PC-3 (cell line): ENCODE measurements at regions not wholly inside any gene's neighbourhood (a gene's known extent, or its start where the extent isn't known, plus 50 kb on each side); places are given as distances from the start of the nearest gene placed in this dataset.

Source experiments
- ATAC-seq: fragments of 200-7000 bp; cut with Tn5 transposase; 2 replicates; pipeline ENCODE4 v1.9.1; 2020; ENCODE audit warnings: mild to moderate bottlenecking, moderate library complexity
- BruUV-seq: library from RNA; stranded (reverse); fragments of 400-500 nt; replicated peaks from 2 replicates; lab custom pipeline; 2021; lab: Mats Ljungman, UMichigan
- CTCF ChIA-PET: fragments of 300-600 bp; sonication (Branson Sonifier 250); formaldehyde crosslinking; loops from one replicate; lab custom pipeline; 2022; ENCODE audit warnings: antibody characterized with exemption; lab: Charles Lee
- POLR2A ChIA-PET: fragments of 300-600 bp; sonication (Branson Sonifier 250); formaldehyde crosslinking; loops from one replicate; lab custom pipeline; 2022; ENCODE audit warnings: antibody characterized with exemption; ENCODE audit not compliant: unreplicated experiment; lab: Charles Lee
- DNase-seq: peaks from one replicate; pipeline ENCODE4 v3.0.0-alpha.2; 2015
- H2AFZ ChIP-seq: fragments of 300-600 bp; sonication (generic); 2 replicates; pipeline ENCODE4 v1.6.0; 2016; ENCODE audit warnings: antibody characterized with exemption, low read length
- H3F3A ChIP-seq: fragments of 300-600 bp; sonication (generic); one replicate; pipeline ENCODE4 v1.6.0; 2017; ENCODE audit warnings: antibody characterized with exemption, low read length, control low read depth, mild to moderate bottlenecking; ENCODE audit not compliant: unreplicated experiment
- H3K27ac ChIP-seq: fragments of 300-600 bp; sonication (generic); 2 replicates; pipeline ENCODE4 v1.5.1; 2016; ENCODE audit warnings: mild to moderate bottlenecking, low read length
- H3K27me3 ChIP-seq: fragments of 300-600 bp; sonication (generic); 2 replicates; pipeline ENCODE4 v1.6.1; 2016; ENCODE audit warnings: low read length, mixed read lengths
- H3K36me3 ChIP-seq: fragments of 300-600 bp; sonication (generic); 2 replicates; pipeline ENCODE4 v1.6.1; 2016; ENCODE audit warnings: low read depth, mixed run types, low read length, mixed read lengths
- H3K4me1 ChIP-seq: fragments of 300-600 bp; sonication (generic); 2 replicates; pipeline ENCODE4 v1.5.1; 2016; ENCODE audit warnings: low read length; ENCODE audit not compliant: insufficient read depth
- H3K4me2 ChIP-seq: fragments of 300-600 bp; sonication (generic); 2 replicates; pipeline ENCODE4 v1.6.0; 2016; ENCODE audit warnings: low read length
- H3K4me3 ChIP-seq: fragments of 300-600 bp; sonication (generic); 2 replicates; pipeline ENCODE4 v1.5.1; 2016; ENCODE audit warnings: mild to moderate bottlenecking, low read length, mixed read lengths
- H3K79me2 ChIP-seq: fragments of 300-600 bp; sonication (generic); 2 replicates; pipeline ENCODE4 v1.6.1; 2017; ENCODE audit warnings: low read length, mixed read lengths
- H3K9ac ChIP-seq: fragments of 300-600 bp; sonication (generic); 2 replicates; pipeline ENCODE4 v1.6.0; 2016; ENCODE audit warnings: mild to moderate bottlenecking, low read length
- H3K9me2 ChIP-seq: fragments of 300-600 bp; sonication (generic); replicated peaks from 2 replicates; pipeline ENCODE4 v1.6.1; 2016; ENCODE audit warnings: mixed run types, low read length, mixed read lengths
- H3K9me3 ChIP-seq: fragments of 300-600 bp; sonication (generic); 2 replicates; pipeline ENCODE4 v1.6.1; 2016; ENCODE audit warnings: low read length, mixed read lengths
- H4K20me1 ChIP-seq: fragments of 300-600 bp; sonication (generic); 2 replicates; pipeline ENCODE4 v1.6.1; 2016; ENCODE audit warnings: low read length, mixed read lengths
- CTCF ChIP-seq: fragments of 300-600 bp; sonication (generic); conservative IDR thresholded peaks from 2 replicates; pipeline ENCODE4 v1.5.1; 2017; ENCODE audit warnings: antibody characterized with exemption, low read depth, mild to moderate bottlenecking, low read length
- EZH2 ChIP-seq: fragments of 300-600 bp; sonication (generic); IDR thresholded peaks from one replicate; pipeline ENCODE4 v1.6.1; 2017; ENCODE audit warnings: antibody characterized with exemption, mild to moderate bottlenecking, low read length; ENCODE audit not compliant: unreplicated experiment
- EZH2phosphoT487 ChIP-seq: fragments of 300-600 bp; sonication (generic); IDR thresholded peaks from 2 replicates; pipeline ENCODE4 v1.6.1; 2018; ENCODE audit warnings: mild to moderate bottlenecking, antibody characterized with exemption, low read length, borderline replicate concordance
- intact Hi-C: fragments of 100-400 bp; cut with micrococcal nuclease; formaldehyde crosslinking; loops from 2 replicates; pipeline ENCODE4 v1.9.0; 2023

- Histone ChIP-seq H3K27me3 (no peaks in the 10 kb centered on the region), H3K27ac (no peak overlapping the region), H4K20me1 (no peaks in the 10 kb centered on the region), H2AFZ (no peak overlapping the region), H3F3A (no peaks in the 10 kb centered on the region), H3K4me1 (peaks cover 12% of the 10 kb centered on the region), H3K4me3 (no peak overlapping the region), H3K36me3 (no peaks in the 10 kb centered on the region), H3K9ac (no peak overlapping the region), H3K4me2 (no peak overlapping the region), H3K9me2 (no peaks in the 10 kb centered on the region), H3K9me3 (no peaks in the 10 kb centered on the region), H3K79me2 (no peaks in the 10 kb centered on the region)
- ATAC-seq (no peak), DNase-seq (no peak)
- no peak for TF ChIP-seq EZH2
- no peak for TF ChIP-seq CTCF
- TF ChIP-seq EZH2phosphoT487, result no peak
- no TSS peak for BruUV-seq
- ChIA-PET CTCF (no interaction called here), POLR2A (no interaction called here)
- intact Hi-C loops, result no loop called here
Observed at GRCh38 chr13:46968450-46968849, 71.6 kb upstream of the HTR2A start.

GRCh38 chr13:46964789-46965527, 68.1 kb upstream of the HTR2A start:
- no peaks in the 10 kb centered on the region for H3K79me2 ChIP-seq
- H2AFZ ChIP-seq, result no peak overlapping the region
- no peak for TF ChIP-seq EZH2phosphoT487
- TF ChIP-seq CTCF, result no peak
- ChIA-PET CTCF (no interaction called here), POLR2A (no interaction called here)
- peak overlapping the region; percentile 52 for H3K27ac ChIP-seq
- no peaks in the 10 kb centered on the region for H3F3A ChIP-seq
- H3K4me1 ChIP-seq, result peaks cover 28% of the 10 kb centered on the region
- DNase-seq, result peak; percentile 48
- BruUV-seq, result no TSS peak
- intact Hi-C loops, result no loop called here
- ATAC-seq, result peak; percentile 51
- no peaks in the 10 kb centered on the region for H3K9me2 ChIP-seq
- no peaks in the 10 kb centered on the region for H3K36me3 ChIP-seq
- 0 out of 2 replicates have a peak overlapping the region, but pooled peaks have one; percentile 0 for H3K4me2 ChIP-seq
- no peaks in the 10 kb centered on the region for H4K20me1 ChIP-seq
- H3K9ac ChIP-seq, result no peak overlapping the region
- no peaks in the 10 kb centered on the region for H3K9me3 ChIP-seq
- no peaks in the 10 kb centered on the region for H3K27me3 ChIP-seq
- H3K4me3 ChIP-seq, result no peak overlapping the region

DNA sequence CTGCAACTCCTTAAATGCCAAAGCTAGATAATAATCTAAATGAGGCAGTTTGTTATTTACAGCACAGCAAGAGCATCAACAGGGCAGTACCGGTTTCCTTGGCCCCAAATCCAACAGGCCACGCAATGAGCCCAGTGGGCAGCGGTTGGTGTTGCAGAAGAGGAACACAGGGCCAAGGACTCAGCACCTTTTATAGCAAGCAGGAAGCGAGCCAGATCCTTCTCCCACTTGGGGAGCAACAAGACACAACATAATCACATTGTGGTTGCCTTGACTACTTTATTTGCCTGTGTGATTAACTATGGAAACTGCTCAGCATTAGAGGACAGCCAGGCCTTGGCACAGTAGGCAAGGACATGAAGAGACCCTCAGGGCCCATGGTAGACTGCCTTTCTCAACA, 67.1 kb upstream of the HTR2A start:
- no peak overlapping the region for H3K27ac ChIP-seq
- no peak overlapping the region for H3K9ac ChIP-seq
- H3K4me1 ChIP-seq, result peaks cover 28% of the 10 kb centered on the region
- no peaks in the 10 kb centered on the region for H3K9me2 ChIP-seq
- H2AFZ ChIP-seq, result no peak overlapping the region
- no TSS peak for BruUV-seq
- ChIA-PET POLR2A (no interaction called here), CTCF (no interaction called here)
- no peaks in the 10 kb centered on the region for H4K20me1 ChIP-seq
- TF ChIP-seq CTCF, result no peak
- no peak for TF ChIP-seq EZH2
- no peak for TF ChIP-seq EZH2phosphoT487
- H3K27me3 ChIP-seq, result no peaks in the 10 kb centered on the region
- no peak overlapping the region for H3K4me2 ChIP-seq
- no peaks in the 10 kb centered on the region for H3K79me2 ChIP-seq
- no peaks in the 10 kb centered on the region for H3K36me3 ChIP-seq
- no peaks in the 10 kb centered on the region for H3K9me3 ChIP-seq
- DNase-seq (no peak), ATAC-seq (no peak)
- intact Hi-C loops, result no loop called here
- H3F3A ChIP-seq, result no peaks in the 10 kb centered on the region
- H3K4me3 ChIP-seq, result no peak overlapping the region
